GM19438 (cell line): ENCODE measurements at regions not wholly inside any gene's neighbourhood (a gene's known extent, or its start where the extent isn't known, plus 50 kb on each side); places are given as distances from the start of the nearest gene placed in this dataset.
"Not testable (repeated sequence)": the region's sequence is repeated elsewhere in the genome, so short reads cannot be mapped to it uniquely, and the experiment has no call there.

Experiments
- ATAC-seq: cut with Tn5 transposase; IDR thresholded peaks from one replicate; pipeline ENCODE4 v1.9.1; 2021; ENCODE audit warnings: low read depth; ENCODE audit not compliant: unreplicated experiment

- no peak for ATAC-seq
These were observed 249.5 kb upstream of the IL12A start for GRCh38 chr3:159739166-159739565.

DNA sequence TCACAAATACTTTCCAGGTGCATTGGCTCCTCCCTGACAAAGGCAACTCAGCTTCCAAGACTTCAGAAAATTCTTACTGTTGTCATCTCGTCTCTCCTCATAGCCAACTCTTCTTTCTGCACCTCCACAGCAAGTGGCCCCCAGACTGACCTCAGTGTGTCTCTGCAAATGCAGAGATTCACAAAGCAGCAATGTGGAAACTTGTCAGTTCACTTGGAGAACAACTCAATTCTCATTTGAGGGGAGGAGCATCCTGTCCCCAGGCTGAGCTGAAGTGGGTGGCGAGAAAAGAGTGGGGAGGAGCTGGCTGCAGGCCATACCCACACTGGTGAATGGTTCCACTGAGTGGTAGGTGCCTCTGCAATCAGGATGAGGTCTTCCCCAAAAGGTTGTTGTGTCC is 248.7 kb upstream of the IL12A start:
- ATAC-seq: no peak

GRCh38 chr3:159741281-159741680 is 247.4 kb upstream of the IL12A start:
- no peak for ATAC-seq

DNA sequence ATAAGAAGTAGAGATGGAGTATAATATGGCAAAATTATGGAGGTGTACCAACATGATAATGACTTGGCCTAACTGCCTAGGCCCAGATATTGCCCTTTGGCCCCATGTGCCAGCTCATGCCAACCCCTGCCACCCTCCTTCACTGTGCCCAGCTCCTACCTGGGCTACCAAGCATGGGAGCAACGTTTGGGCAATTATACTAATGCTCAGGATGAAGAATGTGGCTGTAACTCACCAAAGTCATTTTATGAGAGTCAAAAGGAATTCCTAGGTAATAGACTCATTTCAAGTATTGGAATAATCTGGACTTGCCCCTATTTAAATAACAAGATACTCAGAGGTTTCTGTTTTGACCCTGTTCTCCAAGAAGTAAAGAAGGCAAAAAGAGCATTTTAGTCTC is 240.2 kb upstream of the IL12A start:
- no peak for ATAC-seq

GRCh38 chr3:159749406-159749805 is 239.2 kb upstream of the IL12A start:
- ATAC-seq: no peak

DNA sequence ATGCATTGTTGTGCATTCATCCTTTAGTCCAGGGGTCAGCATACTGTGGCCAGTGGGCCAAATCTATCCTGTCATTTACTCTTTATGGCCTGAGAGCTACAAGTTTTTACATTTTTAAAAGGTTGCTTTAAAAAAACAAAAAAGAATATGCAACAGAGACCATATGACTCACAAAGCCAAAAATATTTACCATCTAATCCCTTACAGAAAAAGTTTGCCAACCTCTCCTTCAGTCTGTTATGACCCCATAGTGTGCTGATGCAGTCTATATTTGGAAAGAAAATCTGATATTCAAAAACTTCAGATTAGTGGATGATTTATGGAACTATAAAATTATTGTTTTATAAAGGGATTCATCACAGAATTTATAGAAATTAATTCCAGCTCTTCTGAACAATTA is 237.5 kb upstream of the IL12A start:
- ATAC-seq: no peak

- ATAC-seq: no peak
These were observed 236.9 kb upstream of the IL12A start for GRCh38 chr3:159751752-159752151.

DNA sequence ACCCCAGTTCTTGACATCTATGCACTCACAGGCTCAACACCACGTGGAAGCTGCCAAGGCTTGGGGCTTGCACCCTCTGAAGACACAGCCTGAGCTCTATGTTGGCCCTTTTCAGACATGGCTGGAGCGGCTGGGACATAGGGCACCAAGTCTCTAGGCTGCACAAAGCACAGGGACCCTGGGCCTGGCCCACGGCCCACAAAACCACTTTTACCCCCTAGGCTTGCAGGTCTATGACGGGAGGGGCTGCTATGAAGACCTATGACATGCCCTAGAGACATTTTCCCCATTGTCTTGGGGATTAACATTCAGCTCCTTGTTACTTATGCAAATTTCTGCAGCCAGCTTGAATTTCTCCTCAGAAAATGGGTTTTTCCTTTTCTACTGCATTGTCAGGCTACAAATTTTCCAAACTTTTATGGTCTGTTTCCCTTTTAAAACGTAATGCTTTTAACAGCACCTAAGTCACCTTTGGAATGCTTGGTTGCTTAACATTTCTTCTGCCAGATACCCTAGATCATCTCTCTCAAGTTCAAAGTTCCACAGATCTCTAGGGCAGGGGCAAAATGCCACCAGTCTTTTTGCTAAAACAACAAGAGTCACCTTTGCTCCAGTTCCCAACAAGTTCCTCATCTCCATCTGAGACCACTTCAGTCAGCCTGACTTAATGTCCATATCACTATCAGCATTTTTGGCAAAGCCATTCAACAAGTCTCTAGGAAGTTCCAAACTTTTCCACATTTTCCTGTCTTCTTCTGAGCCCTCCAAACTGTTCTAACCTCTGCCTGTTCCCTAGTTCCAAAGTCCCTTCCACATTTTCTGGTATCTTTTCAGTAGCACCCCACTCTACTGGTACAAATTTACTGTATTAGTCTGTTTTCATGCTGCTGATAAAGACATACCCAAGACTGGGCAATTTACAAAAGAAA is 232.1 kb upstream of the IL12A start:
- not testable (repeated sequence) for ATAC-seq

- ATAC-seq: no peak
These were observed 231.1 kb upstream of the IL12A start for GRCh38 chr3:159757341-159758060.

- ATAC-seq: no peak
These were observed 228.6 kb upstream of the IL12A start for GRCh38 chr3:159760046-159760445.

DNA sequence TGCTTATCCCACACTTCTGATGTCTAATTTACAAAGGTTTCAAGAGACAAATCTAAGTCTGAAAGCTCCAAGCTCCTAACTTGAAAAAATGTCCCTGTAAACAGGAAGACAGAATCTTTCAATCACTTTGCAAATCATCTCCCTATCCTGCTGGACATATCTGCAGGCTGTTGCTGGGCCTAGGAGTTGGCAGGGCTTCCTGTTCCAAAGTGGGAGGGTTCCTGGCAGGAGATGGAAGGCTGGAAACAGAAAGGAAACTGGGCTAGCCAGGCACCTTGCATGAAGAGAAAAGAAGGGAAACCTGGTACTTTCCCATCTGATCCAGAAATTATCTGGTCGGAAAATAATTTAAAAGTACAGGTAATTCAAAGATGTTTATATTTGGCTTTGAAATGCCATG is 227.3 kb upstream of the IL12A start:
- no peak for ATAC-seq

DNA sequence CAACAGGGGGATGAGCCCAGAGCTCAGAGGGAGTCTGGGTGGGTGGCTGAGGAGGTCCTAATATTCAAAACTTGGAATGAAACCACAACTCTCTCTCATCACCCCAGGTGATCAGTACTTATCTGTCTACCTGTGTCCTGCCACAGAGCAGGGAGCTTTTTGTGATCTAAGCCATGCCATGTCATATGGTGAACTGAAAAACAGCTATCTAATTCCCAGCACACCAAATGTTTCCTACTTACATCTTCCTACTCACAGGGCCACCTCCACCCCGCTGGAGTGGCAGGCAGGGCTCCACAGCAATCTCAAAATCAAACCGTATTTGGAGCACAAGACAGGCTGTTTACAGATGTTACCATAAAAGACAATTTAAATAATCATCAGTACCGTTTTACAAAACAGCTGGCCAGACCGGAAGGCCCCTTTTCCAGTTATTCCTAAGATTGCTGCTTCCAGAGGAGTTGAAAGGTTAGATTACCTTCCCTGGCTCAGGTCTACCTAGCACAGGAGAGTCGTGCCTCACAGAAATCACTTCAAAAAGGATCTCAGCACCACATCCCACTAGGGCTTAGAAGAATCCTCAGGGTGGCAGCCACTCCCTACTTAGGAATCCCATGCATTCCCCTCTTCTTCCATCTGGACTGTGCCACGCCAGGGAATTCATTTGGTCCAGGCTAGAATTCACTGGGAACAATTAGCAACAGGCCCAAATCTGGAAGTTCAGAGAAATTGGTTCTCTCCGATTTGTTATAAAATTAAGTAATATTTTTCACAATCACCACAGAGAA is 226.6 kb upstream of the IL12A start:
- ATAC-seq: no peak

- ATAC-seq: peak; percentile 42
These were observed 225.5 kb upstream of the IL12A start for GRCh38 chr3:159763011-159763601.

GRCh38 chr3:159763602-159764489 is 224.8 kb upstream of the IL12A start:
- ATAC-seq: peak; percentile 66

- no peak for ATAC-seq
These were observed 224.1 kb upstream of the IL12A start for GRCh38 chr3:159764490-159765029.

DNA sequence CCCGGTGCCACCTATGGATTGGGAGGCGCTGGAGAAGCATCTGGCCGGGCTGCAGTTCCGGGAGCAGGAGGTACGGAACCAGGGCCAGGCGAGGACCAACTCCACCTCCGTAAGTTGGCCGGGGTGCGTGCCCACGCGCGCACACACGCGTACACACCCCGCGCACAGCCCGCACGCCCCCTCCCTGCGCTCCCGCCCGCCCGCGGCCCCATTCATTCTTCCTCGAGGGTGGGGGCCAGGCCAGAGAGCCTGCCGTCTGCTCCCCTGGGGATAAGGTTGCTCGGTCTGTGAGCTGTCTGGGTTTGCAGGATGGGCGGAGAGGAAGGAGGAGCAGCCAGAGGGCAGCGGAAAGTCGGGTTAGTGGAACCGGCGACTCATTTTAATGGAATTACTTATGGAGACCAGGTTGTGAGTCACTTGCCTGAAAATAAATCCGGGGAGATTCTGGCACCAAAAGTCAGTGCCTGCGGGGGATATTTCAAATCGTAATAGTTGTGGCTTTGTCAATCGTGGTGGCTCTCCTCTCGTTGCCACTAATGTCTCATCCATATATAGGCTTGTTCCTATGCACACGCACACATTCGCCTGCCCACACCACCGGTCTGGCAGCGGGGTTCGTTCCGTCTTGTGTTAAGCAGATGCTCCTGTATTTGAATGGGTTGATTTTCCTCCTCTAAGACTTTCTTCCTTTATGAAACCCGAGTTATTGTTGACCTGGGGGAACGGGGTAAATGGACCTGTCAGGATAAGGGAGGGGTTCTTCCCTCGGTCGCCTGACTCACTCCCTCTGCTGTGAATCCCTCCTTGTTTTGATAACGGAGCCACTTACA is 223.4 kb upstream of the IL12A start:
- ATAC-seq: no peak

- ATAC-seq: no peak
These were observed 222.8 kb upstream of the IL12A start for GRCh38 chr3:159765860-159766294.

DNA sequence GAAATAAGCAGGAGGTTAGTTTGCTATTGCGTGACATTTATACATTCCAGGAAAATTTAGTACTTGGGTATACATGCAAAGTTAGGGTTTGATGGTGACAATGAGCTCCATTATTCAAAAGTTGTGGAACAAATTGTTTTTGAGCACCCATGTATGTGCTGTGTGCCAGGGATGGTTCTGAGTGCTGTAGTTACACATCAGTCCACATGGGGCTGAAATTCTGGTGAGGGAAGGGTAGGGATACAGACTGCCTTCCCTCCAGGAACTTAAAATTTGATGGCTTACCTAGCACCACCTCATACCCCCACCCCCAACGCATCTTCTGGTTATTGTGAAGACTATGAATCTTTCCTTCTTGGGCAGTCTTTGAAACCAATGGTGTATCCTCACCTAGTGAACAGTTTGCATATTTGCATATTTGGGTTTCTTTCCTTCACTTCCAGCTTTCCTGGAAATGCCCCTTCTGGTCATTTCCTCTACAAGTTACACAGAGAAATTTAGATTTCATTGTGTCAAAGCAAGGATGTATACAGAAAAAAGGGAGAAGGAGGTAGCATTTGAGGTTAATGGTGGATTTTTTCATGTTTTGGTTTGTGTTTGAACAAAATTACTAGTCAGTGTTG is 222.0 kb upstream of the IL12A start:
- no peak for ATAC-seq
